Islet precursor cell (in vitro differentiated cells): ENCODE measurements at regions not wholly inside any gene's neighbourhood (a gene's known extent, or its start where the extent isn't known, plus 50 kb on each side); places are given as distances from the start of the nearest gene placed in this dataset.
A peak's percentile ranks its signal among the peaks of the same experiment; 100 is the strongest.

ENCODE experiments used
- DNase-seq: peaks from one replicate; pipeline ENCODE4 v3.0.0-alpha.2; 2018

- no peak for DNase-seq
Measured at GRCh38 chr11:112469376-112469775, 208.7 kb upstream of the PLET1 start.

- no peak for DNase-seq
Measured at GRCh38 chr11:112470355-112470754, 209.7 kb upstream of the PLET1 start.

- DNase-seq, result no peak
Measured at GRCh38 chr11:112471731-112472130, 211.1 kb upstream of the PLET1 start.

- no peak for DNase-seq
Measured at GRCh38 chr11:112477152-112477551, 216.5 kb upstream of the PLET1 start.

GRCh38 chr11:112477581-112478317, 217.1 kb upstream of the PLET1 start:
- no peak for DNase-seq

GRCh38 chr11:112478806-112479205, 218.1 kb upstream of the PLET1 start:
- DNase-seq, result no peak

- no peak for DNase-seq
Measured at GRCh38 chr11:112481431-112481830, 220.8 kb upstream of the PLET1 start.

- DNase-seq, result no peak
Measured at GRCh38 chr11:112481893-112482292, 221.2 kb upstream of the PLET1 start.

- DNase-seq, result no peak
Measured at GRCh38 chr11:112485280-112485679, 224.6 kb upstream of the PLET1 start.

- DNase-seq, result no peak
Measured at GRCh38 chr11:112497826-112498225, 237.2 kb upstream of the PLET1 start.

- peak; percentile 76 for DNase-seq
Measured at GRCh38 chr11:112498701-112499100, 238.0 kb upstream of the PLET1 start.

GRCh38 chr11:112499153-112499880, 238.7 kb upstream of the PLET1 start:
- DNase-seq, result peak; percentile 60

GRCh38 chr11:112499881-112500204, 239.2 kb upstream of the PLET1 start:
- no peak for DNase-seq

GRCh38 chr11:112503410-112503809, 242.8 kb upstream of the PLET1 start:
- no peak for DNase-seq

- no peak for DNase-seq
Measured at GRCh38 chr11:112504056-112504455, 243.4 kb upstream of the PLET1 start.

GRCh38 chr11:112506852-112507251, 246.2 kb upstream of the PLET1 start:
- DNase-seq, result no peak

- no peak for DNase-seq
Measured at GRCh38 chr11:112507281-112507680, 246.6 kb upstream of the PLET1 start.

GRCh38 chr11:112508750-112509149, 248.1 kb upstream of the PLET1 start:
- no peak for DNase-seq

- no peak for DNase-seq
Measured at GRCh38 chr11:112509300-112509699, 248.6 kb upstream of the PLET1 start.

GRCh38 chr11:112511271-112511670, 250.6 kb upstream of the PLET1 start:
- DNase-seq, result no peak

- no peak for DNase-seq
Measured at GRCh38 chr11:112511911-112512310, 251.3 kb upstream of the PLET1 start.

- DNase-seq, result no peak
Measured at GRCh38 chr11:112513417-112513816, 252.8 kb upstream of the PLET1 start.

GRCh38 chr11:112514011-112514740, 253.5 kb upstream of the PLET1 start:
- DNase-seq, result no peak

GRCh38 chr11:112516261-112516660, 255.6 kb upstream of the PLET1 start:
- DNase-seq, result no peak
